ENCODE measurements at regions not wholly inside any gene's neighbourhood (a gene's known extent, or its start where the extent isn't known, plus 50 kb on each side); places are given as distances from the start of the nearest gene placed in this dataset.

DNA sequence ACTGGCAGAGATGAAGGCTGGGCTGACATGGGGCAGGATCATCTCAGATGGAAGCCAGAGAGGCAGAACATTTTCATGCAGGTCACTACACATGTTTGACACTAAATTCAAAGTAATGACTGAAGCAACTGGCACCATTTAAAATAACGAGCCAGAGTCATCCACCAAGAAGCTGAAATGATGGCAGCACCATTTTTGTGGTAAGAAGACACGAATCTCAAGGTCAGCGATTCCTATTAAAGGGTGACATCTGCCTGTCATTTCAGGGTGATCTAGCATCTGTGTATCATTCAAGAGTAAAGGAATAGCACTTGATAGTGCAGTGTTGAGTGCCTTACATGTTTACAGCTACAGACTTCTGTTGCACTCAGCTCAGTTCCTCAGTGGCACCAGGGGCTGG, 113.4 kb upstream of the C11orf87 start (continued):
- TF ChIP-seq, protein P1, sequence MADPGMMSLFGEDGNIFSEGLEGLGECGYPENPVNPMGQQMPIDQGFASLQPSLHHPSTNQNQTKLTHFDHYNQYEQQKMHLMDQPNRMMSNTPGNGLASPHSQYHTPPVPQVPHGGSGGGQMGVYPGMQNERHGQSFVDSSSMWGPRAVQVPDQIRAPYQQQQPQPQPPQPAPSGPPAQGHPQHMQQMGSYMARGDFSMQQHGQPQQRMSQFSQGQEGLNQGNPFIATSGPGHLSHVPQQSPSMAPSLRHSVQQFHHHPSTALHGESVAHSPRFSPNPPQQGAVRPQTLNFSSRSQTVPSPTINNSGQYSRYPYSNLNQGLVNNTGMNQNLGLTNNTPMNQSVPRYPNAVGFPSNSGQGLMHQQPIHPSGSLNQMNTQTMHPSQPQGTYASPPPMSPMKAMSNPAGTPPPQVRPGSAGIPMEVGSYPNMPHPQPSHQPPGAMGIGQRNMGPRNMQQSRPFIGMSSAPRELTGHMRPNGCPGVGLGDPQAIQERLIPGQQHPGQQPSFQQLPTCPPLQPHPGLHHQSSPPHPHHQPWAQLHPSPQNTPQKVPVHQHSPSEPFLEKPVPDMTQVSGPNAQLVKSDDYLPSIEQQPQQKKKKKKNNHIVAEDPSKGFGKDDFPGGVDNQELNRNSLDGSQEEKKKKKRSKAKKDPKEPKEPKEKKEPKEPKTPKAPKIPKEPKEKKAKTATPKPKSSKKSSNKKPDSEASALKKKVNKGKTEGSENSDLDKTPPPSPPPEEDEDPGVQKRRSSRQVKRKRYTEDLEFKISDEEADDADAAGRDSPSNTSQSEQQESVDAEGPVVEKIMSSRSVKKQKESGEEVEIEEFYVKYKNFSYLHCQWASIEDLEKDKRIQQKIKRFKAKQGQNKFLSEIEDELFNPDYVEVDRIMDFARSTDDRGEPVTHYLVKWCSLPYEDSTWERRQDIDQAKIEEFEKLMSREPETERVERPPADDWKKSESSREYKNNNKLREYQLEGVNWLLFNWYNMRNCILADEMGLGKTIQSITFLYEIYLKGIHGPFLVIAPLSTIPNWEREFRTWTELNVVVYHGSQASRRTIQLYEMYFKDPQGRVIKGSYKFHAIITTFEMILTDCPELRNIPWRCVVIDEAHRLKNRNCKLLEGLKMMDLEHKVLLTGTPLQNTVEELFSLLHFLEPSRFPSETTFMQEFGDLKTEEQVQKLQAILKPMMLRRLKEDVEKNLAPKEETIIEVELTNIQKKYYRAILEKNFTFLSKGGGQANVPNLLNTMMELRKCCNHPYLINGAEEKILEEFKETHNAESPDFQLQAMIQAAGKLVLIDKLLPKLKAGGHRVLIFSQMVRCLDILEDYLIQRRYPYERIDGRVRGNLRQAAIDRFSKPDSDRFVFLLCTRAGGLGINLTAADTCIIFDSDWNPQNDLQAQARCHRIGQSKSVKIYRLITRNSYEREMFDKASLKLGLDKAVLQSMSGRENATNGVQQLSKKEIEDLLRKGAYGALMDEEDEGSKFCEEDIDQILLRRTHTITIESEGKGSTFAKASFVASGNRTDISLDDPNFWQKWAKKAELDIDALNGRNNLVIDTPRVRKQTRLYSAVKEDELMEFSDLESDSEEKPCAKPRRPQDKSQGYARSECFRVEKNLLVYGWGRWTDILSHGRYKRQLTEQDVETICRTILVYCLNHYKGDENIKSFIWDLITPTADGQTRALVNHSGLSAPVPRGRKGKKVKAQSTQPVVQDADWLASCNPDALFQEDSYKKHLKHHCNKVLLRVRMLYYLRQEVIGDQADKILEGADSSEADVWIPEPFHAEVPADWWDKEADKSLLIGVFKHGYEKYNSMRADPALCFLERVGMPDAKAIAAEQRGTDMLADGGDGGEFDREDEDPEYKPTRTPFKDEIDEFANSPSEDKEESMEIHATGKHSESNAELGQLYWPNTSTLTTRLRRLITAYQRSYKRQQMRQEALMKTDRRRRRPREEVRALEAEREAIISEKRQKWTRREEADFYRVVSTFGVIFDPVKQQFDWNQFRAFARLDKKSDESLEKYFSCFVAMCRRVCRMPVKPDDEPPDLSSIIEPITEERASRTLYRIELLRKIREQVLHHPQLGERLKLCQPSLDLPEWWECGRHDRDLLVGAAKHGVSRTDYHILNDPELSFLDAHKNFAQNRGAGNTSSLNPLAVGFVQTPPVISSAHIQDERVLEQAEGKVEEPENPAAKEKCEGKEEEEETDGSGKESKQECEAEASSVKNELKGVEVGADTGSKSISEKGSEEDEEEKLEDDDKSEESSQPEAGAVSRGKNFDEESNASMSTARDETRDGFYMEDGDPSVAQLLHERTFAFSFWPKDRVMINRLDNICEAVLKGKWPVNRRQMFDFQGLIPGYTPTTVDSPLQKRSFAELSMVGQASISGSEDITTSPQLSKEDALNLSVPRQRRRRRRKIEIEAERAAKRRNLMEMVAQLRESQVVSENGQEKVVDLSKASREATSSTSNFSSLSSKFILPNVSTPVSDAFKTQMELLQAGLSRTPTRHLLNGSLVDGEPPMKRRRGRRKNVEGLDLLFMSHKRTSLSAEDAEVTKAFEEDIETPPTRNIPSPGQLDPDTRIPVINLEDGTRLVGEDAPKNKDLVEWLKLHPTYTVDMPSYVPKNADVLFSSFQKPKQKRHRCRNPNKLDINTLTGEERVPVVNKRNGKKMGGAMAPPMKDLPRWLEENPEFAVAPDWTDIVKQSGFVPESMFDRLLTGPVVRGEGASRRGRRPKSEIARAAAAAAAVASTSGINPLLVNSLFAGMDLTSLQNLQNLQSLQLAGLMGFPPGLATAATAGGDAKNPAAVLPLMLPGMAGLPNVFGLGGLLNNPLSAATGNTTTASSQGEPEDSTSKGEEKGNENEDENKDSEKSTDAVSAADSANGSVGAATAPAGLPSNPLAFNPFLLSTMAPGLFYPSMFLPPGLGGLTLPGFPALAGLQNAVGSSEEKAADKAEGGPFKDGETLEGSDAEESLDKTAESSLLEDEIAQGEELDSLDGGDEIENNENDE (IDR thresholded peaks at IDR 0.05; ENCODE audit: insufficient replicate concordance, low read length), result no peak
- no peak for TF ChIP-seq SP4 (IDR thresholded peaks at IDR 0.05; ENCODE audit: low read length)
- no peak for TF ChIP-seq ASH2L (IDR thresholded peaks at IDR 0.05; ENCODE audit: low read length)
- TF ChIP-seq JUND (IDR thresholded peaks at IDR 0.05; ENCODE audit: low read length), result no peak
- TF ChIP-seq PHF8 (conservative IDR thresholded peaks at IDR 0.05; ENCODE audit: low read depth, low read length), result no peak
- no peak for TF ChIP-seq TCF12 (IDR thresholded peaks at IDR 0.05; ENCODE audit: low read depth, low read length)
